ENCODE measurements at regions not wholly inside any gene's neighbourhood (a gene's known extent, or its start where the extent isn't known, plus 50 kb on each side); places are given as distances from the start of the nearest gene placed in this dataset.

DNA sequence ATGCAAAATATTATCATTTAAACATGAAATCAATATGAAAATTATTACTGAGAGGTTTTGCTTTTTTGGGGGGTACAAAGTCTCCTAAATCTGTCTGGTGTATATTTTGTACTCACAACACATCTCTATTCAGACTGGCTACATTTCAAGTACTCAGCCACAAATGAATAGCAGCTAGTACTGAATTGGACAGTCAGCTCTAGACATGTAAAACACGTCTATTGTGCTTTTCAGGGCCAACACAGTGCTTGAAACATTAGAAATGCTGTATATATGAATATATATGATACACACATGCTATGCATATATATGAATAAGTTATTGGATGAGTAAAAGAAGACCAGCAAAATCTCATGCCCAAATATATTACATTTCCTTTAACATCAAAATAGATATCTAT is 103.8 kb upstream of the CFAP20DC start:
- DNase-seq (ENCODE audit: low read depth), result no peak
- TF ChIP-seq, protein P1, sequence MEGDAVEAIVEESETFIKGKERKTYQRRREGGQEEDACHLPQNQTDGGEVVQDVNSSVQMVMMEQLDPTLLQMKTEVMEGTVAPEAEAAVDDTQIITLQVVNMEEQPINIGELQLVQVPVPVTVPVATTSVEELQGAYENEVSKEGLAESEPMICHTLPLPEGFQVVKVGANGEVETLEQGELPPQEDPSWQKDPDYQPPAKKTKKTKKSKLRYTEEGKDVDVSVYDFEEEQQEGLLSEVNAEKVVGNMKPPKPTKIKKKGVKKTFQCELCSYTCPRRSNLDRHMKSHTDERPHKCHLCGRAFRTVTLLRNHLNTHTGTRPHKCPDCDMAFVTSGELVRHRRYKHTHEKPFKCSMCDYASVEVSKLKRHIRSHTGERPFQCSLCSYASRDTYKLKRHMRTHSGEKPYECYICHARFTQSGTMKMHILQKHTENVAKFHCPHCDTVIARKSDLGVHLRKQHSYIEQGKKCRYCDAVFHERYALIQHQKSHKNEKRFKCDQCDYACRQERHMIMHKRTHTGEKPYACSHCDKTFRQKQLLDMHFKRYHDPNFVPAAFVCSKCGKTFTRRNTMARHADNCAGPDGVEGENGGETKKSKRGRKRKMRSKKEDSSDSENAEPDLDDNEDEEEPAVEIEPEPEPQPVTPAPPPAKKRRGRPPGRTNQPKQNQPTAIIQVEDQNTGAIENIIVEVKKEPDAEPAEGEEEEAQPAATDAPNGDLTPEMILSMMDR (conservative IDR thresholded peaks at IDR 0.05; ENCODE audit: low read depth, low read length), result no peak
- H3K4me3 ChIP-seq (ENCODE audit: low read depth, low read length), result no peak overlapping the region

DNA sequence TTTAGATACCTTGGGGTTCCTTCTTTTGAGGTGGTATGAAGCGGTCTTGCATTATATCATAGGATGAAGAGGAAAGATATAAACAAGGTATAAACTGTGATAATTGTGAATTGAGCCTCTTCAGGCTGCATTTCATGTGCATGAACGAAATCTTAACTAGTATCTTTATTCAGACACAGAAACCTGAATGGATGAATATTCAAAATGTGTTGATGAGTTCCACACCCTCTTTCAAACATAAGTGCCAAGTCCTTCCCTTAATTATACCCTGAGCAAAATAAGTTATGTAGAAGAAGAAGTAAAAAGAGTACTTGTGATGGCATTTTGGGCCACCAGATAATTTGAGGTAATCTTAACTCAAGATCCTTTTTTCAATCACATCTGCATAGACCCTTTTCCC is 103.1 kb upstream of the CFAP20DC start:
- TF ChIP-seq, protein P1 (conservative IDR thresholded peaks at IDR 0.05; ENCODE audit: low read depth, low read length), result no peak
- no peak for DNase-seq (ENCODE audit: low read depth)
- H3K4me3 ChIP-seq (ENCODE audit: low read depth, low read length), result no peak overlapping the region

DNA sequence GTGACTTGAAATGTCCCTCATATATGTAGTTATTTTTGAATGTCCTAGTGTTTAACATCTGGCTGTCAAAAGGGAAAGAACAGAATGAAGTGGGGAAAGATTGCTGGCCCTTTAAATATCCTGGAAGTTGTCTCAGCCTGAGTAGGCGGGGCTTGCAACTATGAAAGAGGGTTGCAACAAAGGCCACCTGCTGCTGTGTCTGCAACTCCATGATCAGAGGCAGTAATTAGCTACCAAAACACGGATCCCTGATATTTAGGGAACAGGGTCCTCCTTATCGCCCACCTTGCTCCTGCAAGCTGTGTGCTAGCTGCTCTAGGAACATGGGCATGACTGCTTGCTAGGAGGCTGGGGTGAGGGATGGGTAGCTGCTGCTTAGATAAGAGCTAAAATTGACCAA is 100.2 kb upstream of the CFAP20DC start:
- TF ChIP-seq, protein P1 (conservative IDR thresholded peaks at IDR 0.05; ENCODE audit: low read depth, low read length), result no peak
- peak; percentile 10 for DNase-seq (ENCODE audit: low read depth)
- no peak overlapping the region for H3K4me3 ChIP-seq (ENCODE audit: low read depth, low read length)

DNA sequence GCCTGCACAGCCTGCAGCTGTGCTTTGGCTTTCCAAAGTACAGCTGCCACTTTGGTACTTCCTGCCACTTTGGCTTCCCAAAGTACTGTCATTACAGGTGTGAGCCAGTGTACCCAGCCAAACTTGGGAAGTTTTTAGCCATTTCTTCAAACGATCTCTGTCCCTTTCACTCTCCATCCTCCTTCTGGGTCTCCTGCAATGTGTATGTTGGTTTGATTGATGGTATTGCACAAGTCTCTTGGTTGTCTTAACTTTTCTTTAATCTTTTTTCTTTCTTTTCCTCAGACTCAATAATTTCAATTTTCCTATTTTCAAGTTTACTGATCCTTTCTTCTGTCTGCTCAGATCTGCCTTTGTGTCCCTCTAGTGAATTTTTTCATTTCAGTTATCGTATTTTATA is 99.3 kb upstream of the CFAP20DC start:
- TF ChIP-seq, protein P1 (conservative IDR thresholded peaks at IDR 0.05; ENCODE audit: low read depth, low read length), result no peak
- DNase-seq (ENCODE audit: low read depth), result no peak
- no peak overlapping the region for H3K4me3 ChIP-seq (ENCODE audit: low read depth, low read length)

DNA sequence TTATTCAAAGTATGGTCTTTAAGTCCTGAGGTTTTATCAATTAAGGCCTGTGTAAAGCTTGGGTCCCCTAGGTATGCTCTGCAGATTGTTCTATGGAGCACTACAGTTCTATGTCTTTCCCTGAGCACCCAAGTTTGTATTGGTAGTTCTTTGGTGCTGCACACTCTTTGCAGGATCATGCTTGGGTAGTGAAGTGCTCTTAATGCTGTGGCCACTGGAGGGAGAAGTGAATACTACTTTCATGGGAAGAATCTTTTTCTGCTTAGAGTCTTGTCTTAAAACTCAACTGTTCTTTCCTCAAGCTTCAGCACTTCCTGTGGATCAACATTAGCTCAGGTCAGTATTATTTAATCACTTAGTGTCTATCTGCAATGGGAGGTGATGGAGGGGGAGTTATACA is 93.6 kb upstream of the CFAP20DC start:
- no peak overlapping the region for H3K4me3 ChIP-seq (ENCODE audit: low read depth, low read length)
- peak; percentile 24 for DNase-seq (ENCODE audit: low read depth)
- TF ChIP-seq, protein P1 (conservative IDR thresholded peaks at IDR 0.05; ENCODE audit: low read depth, low read length), result peak; percentile 41

DNA sequence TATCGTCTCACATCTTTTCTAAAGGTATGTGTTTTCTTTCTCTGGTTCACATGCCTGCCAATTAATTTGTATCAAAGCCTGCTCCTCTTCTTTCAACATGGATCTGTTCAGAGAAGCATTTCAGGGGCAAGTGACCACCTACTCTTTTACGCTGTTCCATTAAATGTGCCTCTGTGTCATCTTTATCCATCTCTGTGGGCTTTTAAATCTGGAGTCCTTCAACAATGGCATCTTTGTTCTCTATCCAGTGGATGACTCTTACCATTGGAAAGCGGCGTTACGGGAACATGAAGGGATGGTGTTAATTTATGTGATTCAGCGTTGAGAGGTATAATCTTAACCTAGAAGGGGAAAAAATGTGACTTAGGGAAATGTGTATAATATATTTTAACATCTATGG is 92.7 kb upstream of the CFAP20DC start:
- TF ChIP-seq, protein P1 (conservative IDR thresholded peaks at IDR 0.05; ENCODE audit: low read depth, low read length), result no peak

DNA sequence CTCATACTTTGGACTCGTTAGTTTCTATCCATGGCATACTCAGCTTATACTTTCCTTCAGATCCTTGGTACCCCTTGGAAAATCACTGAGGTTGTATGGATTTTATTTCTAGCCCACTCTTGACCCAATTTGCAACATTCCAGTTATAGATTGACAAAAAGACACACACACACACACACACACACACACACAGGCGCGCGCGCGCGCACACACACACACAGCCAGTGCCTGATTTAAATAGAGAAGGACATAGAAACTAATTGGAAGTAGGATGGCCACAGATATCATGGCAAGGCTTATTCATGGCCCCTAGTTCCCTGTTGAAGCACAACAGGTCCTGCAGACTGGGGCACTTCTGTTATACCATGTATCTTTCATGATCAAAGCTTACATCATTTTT is 89.1 kb upstream of the CFAP20DC start:
- TF ChIP-seq, protein P1 (conservative IDR thresholded peaks at IDR 0.05; ENCODE audit: low read depth, low read length), result no peak
- no peak for DNase-seq (ENCODE audit: low read depth)

More for the DNA sequence above, 92.7 kb upstream of the CFAP20DC start:
- no peak for DNase-seq (ENCODE audit: low read depth)
- no peak overlapping the region for H3K4me3 ChIP-seq (ENCODE audit: low read depth, low read length)

More for the DNA sequence above, 89.1 kb upstream of the CFAP20DC start:
- no peak overlapping the region for H3K4me3 ChIP-seq (ENCODE audit: low read depth, low read length)

Data from choroid plexus epithelial cell (primary cell).